ENCODE measurements at regions not wholly inside any gene's neighbourhood (a gene's known extent, or its start where the extent isn't known, plus 50 kb on each side); places are given as distances from the start of the nearest gene placed in this dataset.

DNA sequence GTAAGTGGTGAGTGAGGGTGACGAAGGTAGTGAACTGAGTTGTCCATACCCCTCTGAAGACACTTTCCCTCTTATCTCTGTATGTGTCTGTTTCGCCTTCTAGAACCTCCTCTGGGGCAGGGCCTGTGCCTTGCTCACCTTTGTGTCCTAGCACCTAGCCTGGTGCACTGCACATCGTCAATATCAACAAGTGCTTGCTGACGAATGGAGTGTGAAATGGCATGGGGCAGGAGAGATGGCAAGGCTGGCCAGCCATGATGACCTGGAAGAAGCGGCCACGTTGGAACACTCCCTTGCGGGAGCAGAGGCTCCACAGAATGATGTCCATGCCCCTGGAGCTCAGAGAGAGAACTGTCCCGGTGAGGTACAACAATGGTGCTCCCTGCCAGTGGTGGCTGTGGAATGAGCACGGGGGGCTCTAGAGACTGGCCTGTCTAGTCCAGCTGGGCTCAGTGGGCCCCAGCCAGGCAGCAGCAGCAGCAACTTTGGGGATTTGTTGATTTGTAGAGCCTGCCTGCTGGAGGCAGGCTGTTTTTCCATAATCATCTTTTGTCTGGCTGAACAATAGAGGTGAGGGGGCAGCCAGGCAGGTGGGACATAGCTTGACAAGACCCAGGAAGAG, 112.2 kb upstream of the PJA1 start:
- Histone ChIP-seq H3K4me3 (ENCODE audit: low read depth in 1 of 2, low read length in 1 of 2) (no peak overlapping the region), H3K9me3 (no peaks in the 10 kb centered on the region), H3K4me1 (ENCODE audit: control insufficient read depth in 1 of 2, insufficient read depth in 1 of 2, low read depth in 1 of 2, low read length in 1 of 2) (no peaks in the 10 kb centered on the region), H3K27ac (no peak overlapping the region), H3K36me3 (no peaks in the 10 kb centered on the region), H3K27me3 (no peaks in the 10 kb centered on the region)
- TF ChIP-seq, protein P1, sequence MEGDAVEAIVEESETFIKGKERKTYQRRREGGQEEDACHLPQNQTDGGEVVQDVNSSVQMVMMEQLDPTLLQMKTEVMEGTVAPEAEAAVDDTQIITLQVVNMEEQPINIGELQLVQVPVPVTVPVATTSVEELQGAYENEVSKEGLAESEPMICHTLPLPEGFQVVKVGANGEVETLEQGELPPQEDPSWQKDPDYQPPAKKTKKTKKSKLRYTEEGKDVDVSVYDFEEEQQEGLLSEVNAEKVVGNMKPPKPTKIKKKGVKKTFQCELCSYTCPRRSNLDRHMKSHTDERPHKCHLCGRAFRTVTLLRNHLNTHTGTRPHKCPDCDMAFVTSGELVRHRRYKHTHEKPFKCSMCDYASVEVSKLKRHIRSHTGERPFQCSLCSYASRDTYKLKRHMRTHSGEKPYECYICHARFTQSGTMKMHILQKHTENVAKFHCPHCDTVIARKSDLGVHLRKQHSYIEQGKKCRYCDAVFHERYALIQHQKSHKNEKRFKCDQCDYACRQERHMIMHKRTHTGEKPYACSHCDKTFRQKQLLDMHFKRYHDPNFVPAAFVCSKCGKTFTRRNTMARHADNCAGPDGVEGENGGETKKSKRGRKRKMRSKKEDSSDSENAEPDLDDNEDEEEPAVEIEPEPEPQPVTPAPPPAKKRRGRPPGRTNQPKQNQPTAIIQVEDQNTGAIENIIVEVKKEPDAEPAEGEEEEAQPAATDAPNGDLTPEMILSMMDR (IDR thresholded peaks at IDR 0.05) = no peak

DNA sequence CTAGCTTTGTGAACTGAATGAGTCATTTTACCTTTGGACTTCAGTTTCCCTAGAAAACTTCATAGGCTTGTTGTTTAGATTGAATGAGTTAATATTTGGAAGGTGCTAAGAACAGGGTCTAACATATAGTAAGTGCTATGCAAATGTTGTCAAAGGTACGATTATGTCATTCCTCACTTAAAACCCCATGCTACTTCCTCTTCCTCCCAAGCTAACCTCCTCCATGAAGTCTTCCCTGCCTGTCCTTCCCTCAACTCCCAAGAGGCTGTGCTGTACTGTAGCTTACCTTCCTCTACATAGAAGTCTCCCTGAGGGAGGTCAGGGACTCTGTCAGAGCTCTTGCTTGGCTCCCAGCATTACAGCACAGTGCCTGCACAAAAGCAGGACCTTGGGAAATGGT, 103.4 kb upstream of the PJA1 start:
- TF ChIP-seq, protein P1 (IDR thresholded peaks at IDR 0.05) = no peak

DNA sequence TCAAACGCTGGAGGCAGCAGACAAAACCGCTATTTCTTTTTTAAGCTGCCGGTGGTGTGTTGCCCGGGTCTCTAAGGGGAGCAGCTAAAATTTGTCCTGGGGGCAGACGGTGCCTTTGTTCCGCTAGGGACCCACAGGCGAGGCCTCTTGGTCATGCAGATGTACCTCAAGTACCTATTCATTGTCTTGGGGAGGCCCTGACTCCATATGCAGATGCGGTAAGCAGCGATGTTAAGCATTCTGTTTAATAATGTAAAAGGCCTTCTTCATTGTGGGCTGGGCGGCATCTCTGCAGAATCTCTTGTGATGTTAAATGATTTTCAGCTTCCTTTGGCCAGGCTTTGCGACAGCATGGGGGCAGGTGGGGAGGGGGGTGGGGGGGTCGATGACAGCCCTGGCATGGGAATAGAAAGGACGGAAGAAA, 98.9 kb upstream of the PJA1 start:
- Histone ChIP-seq H3K36me3 (no peaks in the 10 kb centered on the region), H3K9me3 (no peaks in the 10 kb centered on the region), H3K27ac (no peak overlapping the region), H3K4me1 (ENCODE audit: control insufficient read depth in 1 of 2, insufficient read depth in 1 of 2, low read depth in 1 of 2, low read length in 1 of 2) (no peaks in the 10 kb centered on the region), H3K27me3 (peaks cover 21% of the 10 kb centered on the region), H3K4me3 (ENCODE audit: low read depth in 1 of 2, low read length in 1 of 2) (no peak overlapping the region)
- TF ChIP-seq, protein P1 (IDR thresholded peaks at IDR 0.05) = no peak

More for the DNA sequence above, 103.4 kb upstream of the PJA1 start:
- H3K4me1 ChIP-seq (ENCODE audit: control insufficient read depth in 1 of 2, insufficient read depth in 1 of 2, low read depth in 1 of 2, low read length in 1 of 2) = no peaks in the 10 kb centered on the region
- H3K4me3 ChIP-seq (ENCODE audit: low read depth in 1 of 2, low read length in 1 of 2) = no peak overlapping the region
- H3K27ac ChIP-seq = no peak overlapping the region
- H3K36me3 ChIP-seq = no peaks in the 10 kb centered on the region
- H3K27me3 ChIP-seq = peaks cover 11% of the 10 kb centered on the region
- H3K9me3 ChIP-seq = no peaks in the 10 kb centered on the region

DNA sequence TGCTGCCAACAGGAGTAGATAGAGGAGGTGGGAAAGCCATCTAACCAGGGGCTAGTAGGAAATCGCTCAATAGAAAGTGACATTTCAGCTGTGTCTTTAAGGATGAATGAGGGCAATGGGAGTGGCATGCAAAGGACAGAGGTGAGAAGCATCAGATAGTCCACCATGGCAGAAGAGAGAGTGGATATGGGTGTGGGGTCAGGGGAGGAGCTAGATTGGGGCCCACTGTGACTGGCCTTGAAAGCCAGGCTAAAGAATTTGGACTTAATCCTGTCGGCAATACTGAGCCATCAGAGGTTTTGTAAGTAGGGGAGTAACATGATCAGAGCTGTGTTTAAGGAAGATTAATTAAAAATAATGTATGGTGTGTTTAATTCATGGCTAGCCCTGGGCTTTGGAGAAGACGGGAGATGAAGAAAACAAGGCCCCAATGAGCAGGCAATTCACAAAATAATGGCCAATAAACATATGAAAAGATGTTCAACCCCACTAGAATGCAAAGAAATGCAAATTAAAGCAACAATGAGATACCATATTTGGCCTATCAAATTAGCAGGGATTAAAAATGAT, 98.1 kb upstream of the PJA1 start:
- H3K36me3 ChIP-seq = no peaks in the 10 kb centered on the region
- no peaks in the 10 kb centered on the region for H3K9me3 ChIP-seq
- H3K27ac ChIP-seq = no peak overlapping the region
- TF ChIP-seq, protein P1 (IDR thresholded peaks at IDR 0.05) = no peak
- H3K4me1 ChIP-seq (ENCODE audit: control insufficient read depth in 1 of 2, insufficient read depth in 1 of 2, low read depth in 1 of 2, low read length in 1 of 2) = no peaks in the 10 kb centered on the region
- H3K4me3 ChIP-seq (ENCODE audit: low read depth in 1 of 2, low read length in 1 of 2) = no peak overlapping the region
- H3K27me3 ChIP-seq = peaks cover 21% of the 10 kb centered on the region

DNA sequence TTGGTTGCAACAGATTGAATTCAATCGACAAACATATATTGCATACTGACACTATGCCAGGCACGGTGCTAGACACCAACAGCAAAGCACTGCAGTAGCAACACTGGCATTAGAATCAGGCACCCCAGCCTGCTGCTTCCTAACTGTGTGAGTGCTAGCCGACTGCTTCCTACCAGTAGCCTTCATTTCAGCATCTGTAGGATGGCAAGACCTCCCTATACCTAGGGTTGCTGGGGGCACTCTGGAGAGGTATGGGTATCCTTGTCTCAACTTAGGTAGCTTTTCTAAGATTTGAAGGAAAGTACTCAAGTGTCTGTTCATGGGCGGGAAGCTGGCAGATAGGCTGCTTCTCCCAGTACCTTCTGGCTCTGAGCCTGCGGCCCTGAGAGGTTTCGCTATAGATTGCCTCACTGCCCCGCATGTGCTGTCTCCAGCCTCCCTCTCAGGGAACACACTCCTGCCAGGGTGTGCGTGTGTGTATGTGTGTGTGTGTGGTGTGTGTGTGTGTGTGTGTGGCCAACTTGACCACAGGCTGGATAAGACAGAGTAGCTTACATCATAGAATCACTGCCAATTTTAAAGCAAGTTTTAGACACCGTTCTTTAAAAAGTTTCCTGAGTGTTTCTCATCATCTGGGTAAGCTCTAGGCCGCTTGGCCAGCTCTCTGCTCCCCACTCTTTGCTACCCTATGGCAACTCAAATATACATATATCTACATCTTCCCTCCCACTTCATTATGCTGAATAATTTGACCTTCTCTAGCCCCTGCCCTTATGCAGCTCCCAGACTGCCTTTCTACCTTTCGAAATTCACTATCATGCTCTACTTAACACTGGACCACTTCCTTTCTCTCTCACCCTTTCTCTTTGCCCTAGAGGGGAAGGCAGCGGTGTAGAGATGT, 97.0 kb upstream of the PJA1 start:
- TF ChIP-seq, protein P1 (IDR thresholded peaks at IDR 0.05) = no peak
- no peak overlapping the region for H3K4me3 ChIP-seq (ENCODE audit: low read depth in 1 of 2, low read length in 1 of 2)

More for the DNA sequence above, 97.0 kb upstream of the PJA1 start:
- no peaks in the 10 kb centered on the region for H3K9me3 ChIP-seq
- H3K36me3 ChIP-seq = no peaks in the 10 kb centered on the region
- H3K27ac ChIP-seq = no peak overlapping the region
- no peaks in the 10 kb centered on the region for H3K4me1 ChIP-seq (ENCODE audit: control insufficient read depth in 1 of 2, insufficient read depth in 1 of 2, low read depth in 1 of 2, low read length in 1 of 2)
- H3K27me3 ChIP-seq = peaks cover 21% of the 10 kb centered on the region

All from neutrophil (primary cell).